HG03469 (cell line): ENCODE measurements at regions not wholly inside any gene's neighbourhood (a gene's known extent, or its start where the extent isn't known, plus 50 kb on each side); places are given as distances from the start of the nearest gene placed in this dataset.
"Not testable (repeated sequence)": the region's sequence is repeated elsewhere in the genome, so short reads cannot be mapped to it uniquely, and the experiment has no call there.

Source experiments
- ATAC-seq: cut with Tn5 transposase; IDR thresholded peaks from one replicate; pipeline ENCODE4 v1.9.1; 2021; ENCODE audit warnings: mild to moderate bottlenecking, moderate library complexity, moderate number of reproducible peaks; ENCODE audit not compliant: unreplicated experiment

DNA sequence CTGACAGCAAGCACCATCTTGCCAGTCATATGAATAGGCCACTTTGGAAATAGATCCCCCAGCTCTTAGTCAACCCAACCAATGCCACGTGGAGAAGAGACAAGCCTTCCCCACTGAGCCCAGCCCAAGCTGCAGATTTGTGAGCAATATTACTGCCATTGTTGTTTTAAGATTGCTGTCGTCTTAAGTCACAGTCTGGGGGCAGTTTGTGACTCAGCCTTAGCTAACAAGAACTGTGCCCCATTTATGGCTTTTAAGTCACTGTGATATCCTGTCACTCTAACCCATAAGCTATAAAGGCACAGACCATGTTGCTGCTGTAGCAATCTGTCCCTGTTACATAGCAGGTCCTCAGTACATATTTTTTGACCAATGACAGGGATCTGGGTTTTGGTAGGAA is 464.2 kb downstream of the MED13L start:
- no peak for ATAC-seq

DNA sequence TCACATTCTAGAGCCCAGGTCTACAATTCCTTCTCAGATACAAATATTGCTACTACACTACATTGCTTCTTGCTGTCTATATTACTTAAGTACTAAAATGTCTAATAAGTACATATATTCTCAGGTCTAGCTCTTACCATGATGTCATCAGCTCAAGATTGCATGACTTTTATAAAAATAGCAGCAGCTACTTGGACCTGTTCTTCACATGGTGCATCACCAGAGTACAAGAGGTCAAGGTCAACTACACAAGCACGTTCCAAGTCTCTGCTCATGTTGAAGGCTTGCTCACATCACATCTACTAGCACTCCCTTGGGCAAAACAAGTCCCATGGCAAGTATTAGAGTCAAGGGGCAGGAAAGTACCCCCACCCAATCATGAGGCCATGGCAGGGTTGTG is 465.6 kb downstream of the MED13L start:
- ATAC-seq, result no peak

DNA sequence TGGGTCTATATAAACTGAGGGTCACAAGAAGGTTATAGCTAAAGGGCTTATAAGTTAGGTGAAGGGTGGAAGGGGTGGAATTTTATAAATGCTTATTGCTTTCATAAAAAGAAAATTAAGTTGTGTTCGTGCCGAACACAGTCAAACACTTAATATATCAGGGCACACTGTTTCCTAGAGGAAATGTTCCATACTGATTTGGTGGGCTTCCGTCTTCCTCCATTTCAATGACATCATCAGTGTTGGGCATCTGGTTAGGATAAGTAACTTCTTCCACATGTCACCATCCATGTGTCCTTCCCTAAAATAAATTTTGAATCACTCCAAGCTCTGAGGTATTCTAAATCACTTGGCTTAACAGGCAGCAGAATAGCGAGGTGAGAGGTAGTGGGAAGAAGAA is 466.4 kb downstream of the MED13L start:
- no peak for ATAC-seq

DNA sequence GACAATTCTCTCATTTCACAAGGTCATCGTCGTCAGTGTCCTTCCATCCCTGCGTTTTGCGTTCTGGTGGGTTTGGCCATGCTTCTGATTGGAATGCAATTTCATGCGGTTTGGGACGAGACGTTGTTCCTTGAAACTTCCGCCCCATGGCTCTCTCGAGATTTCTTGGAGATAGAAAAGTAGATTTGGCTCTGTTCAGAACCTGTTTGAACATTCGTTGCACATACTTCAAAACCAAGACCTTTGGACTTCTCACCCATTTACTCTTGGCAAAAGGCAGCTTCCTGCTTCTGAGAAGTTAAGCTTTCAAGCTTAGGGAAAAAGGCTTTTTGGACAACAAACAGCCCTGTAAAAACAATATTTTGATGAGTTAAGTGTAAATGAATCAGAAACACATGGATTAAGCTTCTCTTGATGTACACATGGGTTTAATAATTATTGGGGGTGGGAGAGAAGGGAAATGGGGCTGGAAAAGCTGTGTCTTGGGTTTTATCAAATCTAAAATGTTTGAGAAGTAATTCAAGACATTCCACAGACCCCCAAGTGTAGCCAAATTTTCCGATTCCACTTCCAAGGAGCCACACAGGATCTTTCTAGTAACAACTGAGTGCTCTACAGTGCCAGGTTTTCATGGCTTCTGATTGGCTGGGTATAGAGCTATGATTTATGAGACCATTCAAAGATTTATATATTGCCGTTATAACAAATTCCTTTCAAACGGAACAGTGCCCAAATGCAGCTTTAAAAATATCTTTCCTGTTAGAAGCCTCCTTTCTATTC is 467.2 kb downstream of the MED13L start:
- ATAC-seq, result no peak

DNA sequence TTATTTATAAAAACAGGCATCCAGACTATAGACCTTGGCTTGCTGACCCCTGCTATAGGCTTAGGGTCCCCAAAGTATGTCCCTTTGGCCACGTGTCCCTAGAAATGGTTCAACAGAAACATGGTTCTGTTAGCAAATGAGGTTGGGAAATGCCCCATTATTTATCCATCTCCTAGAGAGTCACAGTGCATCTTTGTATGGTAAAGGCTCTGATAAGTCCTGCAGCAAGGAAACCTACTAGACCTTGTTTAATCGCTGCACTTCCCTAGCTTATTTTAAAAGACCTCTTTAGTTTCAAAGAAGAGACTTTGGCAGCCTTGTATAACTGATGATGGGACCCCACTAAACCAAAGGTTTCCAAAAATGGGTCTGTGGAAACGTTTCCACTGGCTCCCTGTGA is 471.5 kb downstream of the MED13L start:
- no peak for ATAC-seq

DNA sequence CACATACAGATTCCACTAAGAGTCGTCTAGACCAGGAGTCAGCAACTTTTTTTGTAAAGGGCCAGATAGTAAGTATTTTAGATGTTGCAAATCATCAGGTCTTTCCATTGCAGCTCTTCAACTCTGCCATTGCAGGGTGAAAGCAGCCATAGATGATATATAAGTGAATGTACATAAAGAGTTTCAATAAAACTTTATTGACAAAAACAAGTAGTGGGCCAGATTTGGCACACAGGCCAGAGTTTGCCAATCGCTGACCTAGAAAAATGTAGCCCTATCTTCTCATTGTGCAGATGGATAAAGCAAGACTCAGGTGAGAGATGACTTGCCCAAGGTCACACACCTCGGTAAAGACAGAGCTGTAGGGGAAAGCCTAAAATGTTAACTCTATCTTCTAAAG is 474.7 kb downstream of the MED13L start:
- no peak for ATAC-seq

DNA sequence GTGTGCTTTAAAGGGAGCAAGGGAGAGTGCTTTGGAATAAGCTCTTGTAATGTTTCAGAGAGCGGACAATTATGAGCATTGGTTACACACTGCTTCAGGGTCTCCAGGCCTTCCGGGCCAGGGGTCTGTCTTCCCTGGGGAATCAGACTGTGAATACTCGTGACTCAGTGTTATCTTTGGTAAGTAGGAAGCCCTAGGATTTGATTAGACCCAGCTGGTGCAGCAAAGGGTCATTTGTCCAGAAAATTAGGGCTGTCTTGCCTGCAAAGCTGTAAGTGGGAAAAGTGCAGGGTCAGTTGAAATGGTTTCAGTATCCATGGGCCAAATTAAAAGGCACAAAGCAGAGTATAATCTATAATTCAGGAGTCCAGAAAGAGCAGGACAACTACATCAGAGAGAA is 475.6 kb downstream of the MED13L start:
- no peak for ATAC-seq

DNA sequence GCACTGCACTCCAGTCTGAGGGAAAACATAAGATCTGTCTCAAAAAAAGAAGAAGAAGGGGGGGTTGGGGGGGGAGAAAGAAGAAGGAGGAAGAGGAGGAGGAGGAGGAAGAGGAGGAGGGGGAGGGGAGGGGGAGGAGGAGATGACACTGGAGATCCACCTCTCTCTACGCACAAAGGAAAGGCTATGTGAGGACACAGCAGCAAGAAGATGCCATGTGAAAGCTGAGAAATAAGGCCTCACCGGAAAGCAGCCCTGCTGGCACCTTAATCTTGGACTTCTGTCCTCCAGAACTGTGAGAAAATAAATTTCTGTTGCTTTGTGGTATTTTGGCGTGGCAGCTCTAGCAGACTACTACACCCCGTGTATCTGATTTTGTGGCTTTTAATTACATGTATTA is 477.9 kb downstream of the MED13L start:
- no peak for ATAC-seq

DNA sequence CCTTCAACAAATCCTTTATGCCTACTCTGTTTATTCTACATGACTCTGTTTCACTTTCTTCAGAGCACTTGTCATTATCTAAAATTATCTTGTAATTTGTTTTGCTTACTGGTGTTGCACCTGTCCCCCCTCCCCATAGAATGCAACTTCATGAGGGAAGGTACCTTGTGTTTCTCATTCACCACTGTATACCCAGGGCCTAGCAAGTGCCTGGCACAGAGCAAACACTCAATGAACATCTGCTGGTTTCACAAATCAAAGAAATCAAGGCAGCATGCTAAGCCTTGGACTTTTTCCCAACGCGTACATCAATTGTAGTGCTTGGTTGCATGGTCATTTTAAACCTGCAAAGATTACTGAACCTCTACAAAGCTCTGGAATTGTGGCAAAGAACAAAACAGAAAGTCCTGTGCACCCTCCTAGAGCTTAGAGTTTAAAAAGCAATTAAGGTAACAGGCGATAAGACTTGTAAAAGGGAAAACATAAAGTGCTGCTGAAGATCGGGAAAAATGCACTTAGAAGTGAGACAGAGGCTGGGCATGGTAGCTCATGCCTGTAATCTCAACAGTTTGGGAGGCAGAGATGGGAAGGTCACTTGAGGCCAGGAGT is 479.1 kb downstream of the MED13L start:
- no peak for ATAC-seq

DNA sequence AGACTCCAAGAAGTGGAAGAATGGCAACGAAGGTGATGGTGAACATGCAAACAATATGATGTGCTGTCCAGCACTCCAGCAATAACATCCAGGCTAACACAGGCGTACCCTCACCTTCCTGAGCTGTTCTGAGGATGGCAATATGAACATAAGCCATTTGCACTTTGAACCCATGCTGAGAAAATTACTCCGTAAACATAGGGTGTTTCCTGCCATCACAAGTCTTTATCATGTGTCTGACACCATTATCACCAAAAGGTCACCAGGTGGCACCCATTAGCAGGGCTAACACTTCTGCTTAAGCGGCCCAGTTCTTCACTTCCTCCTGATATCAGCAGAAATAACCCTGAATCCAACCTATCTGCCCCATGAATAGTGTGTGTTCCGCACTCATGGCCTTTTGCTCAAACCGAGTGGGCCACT is 482.8 kb downstream of the MED13L start:
- ATAC-seq, result no peak

DNA sequence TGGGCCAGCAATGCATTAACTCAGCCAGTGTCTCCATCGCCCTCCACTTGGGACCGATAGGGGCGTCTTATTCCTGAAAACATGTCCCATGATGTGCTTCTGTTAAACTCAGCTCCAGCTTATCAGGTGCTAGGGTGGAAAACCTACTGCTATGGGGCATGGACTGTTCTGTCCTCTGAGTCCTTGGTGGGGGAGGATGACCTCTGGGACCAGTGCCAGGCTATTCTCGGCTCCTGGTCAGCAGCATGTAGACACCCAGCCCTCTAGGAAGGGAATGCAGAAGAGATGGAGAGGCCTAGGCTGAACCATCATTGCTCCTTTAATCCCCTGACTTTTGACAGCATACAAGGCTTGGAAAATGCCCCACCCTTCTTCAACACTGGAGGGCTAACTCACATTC is 486.2 kb downstream of the MED13L start:
- ATAC-seq, result no peak

DNA sequence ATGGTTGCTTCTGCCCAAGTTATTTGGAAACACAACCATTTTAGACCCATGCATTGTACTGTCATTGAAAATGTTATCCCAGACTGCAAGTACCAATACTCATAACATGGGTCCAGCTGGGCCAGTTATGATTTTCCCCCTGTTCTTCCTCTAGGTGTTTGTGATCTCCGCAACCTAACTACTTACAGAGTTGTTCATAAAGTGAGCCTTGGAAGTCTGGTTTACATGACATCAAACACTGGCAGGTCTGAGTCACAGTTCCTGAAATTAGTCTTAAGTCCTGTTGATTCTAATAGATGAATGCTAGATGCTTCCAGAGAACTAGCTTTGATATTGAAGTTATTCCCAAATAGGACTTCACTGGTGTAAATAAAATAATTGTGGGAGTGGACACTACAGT is 487.0 kb downstream of the MED13L start:
- ATAC-seq, result no peak

DNA sequence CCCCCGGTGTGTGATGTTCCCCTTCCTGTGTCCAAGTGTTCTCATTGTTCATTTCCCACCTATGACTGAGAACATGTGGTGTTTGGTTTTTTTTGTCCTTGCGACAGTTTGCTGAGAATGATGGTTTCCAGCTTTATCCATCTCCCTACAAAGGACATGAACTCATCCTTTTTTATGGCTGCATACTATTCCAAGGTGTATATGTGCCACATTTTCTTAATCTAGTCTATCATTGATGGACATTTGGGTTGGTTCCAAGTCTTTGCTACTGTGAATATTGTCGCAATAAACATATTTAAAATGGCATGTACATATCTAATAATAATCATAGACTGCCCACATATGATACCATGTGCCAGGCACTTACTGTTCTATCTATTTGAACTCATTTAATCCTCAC is 491.0 kb downstream of the MED13L start:
- ATAC-seq, result not testable (repeated sequence)

DNA sequence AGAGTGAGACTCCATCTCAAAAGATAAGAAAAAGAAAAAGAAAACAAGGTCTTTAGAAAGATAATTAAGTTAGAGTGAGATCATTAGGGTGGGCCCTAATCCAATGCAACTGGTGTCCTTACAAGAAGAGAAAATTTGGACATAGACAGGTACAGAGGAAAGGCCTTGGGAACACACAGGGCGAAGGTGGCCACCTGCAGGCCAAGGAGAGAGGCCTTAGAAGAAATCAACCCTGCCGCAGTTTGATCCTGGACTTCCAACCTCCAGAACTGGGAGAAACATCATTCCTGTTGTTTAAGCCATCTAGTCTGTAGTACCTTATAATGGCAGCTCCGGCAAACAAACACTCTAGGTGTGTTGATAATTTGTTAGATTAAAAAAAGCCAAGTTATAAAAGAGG is 491.9 kb downstream of the MED13L start:
- ATAC-seq, result no peak

DNA sequence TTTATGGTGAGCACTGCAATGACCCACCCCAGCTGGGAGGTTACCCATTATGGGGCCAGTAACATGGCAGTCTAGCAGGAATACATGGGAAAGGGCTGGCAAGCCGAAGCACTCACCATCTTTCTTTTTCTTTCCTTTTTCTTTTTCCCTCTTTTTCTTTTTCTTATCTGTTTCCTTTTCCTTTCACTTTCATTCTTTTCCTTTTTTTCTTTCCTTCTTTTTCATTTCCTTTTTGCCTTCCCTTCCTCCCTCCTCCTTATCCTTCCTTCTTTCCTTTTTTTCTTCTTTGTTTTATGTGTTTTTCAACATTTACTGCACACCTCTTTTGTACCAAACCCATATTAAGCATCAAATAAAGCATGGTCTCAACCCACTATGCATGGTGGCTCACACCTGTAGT is 501.1 kb downstream of the MED13L start:
- no peak for ATAC-seq

DNA sequence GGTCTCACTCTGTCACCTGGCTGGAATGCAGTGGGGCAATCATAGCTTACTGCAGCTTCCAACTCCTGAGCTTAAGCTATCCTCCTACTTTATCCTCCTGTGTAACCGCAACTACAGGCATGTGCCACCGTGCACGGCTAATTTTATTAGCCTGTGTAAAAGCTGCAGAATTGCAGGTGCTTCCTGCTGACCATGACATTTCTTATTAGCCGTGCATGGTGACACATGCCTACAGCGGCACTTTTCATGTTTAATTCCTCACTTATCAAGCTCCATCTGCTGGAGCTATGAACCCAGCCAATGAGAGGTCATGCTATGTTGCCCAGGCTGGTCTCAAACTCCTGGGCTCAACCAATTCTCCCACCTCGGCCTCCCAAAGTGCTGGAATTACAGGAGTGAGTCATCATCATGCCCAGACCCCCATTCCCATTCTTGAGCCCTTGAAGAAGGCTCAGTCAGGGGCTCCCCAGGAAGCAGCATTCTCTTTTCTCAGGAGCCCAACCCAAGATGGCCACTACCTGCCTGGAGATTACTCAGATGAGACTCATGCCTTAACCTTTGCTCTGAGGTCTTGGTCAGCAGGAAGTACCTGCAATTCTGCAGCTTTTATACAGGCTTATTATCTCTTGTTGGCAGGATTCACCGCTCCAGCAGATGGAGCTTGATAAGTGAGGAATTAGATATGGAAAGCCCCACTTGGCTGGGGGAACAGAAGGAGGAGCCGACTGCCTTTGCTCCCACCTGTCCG is 503.2 kb downstream of the MED13L start:
- ATAC-seq, result no peak

DNA sequence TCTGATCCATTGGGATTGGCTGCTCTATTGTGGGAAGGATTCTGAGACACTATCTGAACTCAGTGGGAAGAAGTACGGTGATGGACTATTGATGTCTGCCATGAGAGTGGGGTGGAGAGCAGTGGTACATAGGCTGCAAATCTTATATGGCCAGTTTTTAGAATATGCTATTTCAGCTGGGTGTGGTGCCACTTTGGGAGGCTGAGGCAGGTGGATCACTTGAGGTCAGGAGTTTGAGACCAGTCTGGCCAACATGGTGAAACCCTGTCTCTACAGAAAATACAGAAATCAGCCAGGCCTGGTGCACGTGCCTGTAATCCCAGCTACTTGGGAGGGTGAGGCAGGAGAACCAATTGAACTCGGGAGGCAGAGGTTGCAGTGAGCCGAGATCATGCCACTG is 505.9 kb downstream of the MED13L start:
- ATAC-seq, result no peak

DNA sequence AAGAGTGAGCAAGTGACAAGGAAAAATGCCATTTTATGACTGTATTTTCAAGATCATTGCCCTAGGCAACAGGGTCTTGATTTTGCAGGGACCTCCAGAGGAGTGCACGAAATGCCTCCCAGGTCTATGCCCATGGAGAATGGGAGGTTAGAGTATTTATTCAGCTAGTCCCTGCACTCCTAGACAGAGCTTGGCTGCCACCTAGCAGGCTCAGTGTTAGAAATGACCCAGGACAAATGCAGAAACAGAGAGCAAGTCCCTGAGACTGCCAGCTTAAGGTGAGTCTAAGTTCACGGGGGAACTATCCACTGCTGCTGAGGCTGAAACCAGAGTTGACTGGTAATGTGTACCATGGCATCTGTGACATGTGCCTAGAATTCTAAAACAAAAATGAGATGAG is 506.4 kb downstream of the MED13L start:
- ATAC-seq, result no peak

DNA sequence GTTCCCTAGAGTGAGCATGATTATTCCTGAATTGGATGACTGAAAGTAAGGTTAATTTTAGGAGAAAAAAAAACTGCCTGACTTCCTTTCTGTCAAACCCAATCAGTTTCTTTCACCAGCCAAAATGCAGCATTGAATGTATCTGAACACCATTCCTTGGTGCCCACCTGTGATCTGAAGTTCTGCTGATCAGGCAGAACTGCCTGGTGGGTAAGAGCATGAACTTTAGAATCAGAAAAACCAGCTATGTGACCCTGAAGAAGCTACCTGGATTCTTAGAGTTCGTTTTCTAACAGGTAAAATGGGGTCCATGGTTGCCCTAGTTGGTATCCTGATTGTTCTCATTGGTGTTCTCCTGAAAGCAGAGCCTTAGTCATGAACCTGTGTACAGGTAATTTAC is 506.9 kb downstream of the MED13L start:
- ATAC-seq, result no peak

DNA sequence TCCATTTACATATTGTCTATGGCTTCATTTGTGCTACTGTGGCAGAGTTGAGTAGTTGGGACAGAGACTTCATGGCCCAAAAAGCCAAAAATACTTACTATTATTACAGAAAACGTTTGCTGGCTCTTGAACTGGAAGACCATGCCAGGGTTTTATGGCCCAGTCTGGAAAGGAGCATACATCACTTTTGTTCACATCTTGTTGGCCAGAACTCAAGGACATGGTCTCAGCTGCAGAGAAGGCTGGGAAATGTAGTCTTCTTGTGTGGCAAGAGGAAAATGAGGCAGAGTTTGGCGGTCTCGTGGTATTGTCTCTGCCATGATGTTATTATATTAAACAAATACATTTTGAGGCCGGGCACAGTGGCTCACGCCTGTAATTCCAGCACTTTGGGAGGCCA is 509.6 kb downstream of the MED13L start:
- ATAC-seq, result no peak

DNA sequence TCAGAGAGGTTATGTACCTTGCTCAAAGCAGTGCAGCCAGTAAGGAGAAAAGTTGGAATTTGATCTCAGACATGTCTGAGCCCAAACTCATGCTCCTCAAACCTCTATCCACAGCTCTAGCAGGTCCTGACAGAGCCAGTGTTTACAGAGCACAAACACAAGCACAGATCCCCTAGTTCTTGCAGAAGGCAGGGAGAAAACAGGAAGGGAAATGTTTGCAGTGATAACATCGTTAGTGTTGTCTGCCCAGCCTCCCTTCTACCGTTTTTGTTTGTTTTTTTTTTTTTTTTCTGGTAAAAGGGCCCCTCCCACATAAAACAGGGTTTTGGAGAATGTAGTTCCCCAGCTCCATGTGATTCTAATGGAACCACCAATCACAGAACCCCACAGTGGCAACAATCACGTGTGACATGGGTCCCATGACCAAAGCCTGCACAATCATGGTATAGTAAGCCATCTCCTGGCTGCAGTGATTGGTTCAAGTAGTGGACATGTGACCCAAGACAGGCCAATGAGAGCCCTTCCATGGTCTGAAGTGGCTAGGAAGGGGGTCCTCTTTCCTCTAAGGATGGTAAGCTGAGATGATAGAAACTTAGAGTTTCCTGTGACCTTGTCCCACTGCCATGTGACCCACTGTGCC is 513.4 kb downstream of the MED13L start:
- ATAC-seq, result no peak

DNA sequence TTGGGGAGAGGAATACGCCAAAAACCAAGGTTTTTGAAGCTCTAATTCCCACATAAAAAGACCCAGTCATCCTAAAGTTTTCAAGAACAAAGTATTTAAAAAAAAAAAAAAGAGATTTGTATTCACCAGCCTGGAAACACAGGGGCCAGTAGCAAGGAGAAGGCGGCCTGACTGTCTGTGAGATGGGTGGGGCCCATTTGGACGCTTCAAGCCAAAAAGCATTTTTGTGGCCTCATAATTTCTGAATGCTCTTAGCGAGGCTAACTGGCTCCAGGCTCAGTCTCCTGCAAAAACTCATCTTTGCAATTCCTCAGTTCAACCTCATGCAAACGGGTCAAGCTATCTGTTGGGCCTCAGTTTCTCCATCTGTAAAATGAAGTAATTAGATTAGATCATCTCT is 514.1 kb downstream of the MED13L start:
- no peak for ATAC-seq
